GM18519 (cell line): ENCODE measurements at regions not wholly inside any gene's neighbourhood (a gene's known extent, or its start where the extent isn't known, plus 50 kb on each side); places are given as distances from the start of the nearest gene placed in this dataset.
"Not testable (repeated sequence)": the region's sequence is repeated elsewhere in the genome, so short reads cannot be mapped to it uniquely, and the experiment has no call there.

ENCODE experiments used
- ATAC-seq: cut with Tn5 transposase; IDR thresholded peaks from one replicate; pipeline ENCODE4 v1.9.1; 2021; ENCODE audit warnings: mild to moderate bottlenecking, moderate library complexity; ENCODE audit not compliant: unreplicated experiment, low FRiP score

DNA sequence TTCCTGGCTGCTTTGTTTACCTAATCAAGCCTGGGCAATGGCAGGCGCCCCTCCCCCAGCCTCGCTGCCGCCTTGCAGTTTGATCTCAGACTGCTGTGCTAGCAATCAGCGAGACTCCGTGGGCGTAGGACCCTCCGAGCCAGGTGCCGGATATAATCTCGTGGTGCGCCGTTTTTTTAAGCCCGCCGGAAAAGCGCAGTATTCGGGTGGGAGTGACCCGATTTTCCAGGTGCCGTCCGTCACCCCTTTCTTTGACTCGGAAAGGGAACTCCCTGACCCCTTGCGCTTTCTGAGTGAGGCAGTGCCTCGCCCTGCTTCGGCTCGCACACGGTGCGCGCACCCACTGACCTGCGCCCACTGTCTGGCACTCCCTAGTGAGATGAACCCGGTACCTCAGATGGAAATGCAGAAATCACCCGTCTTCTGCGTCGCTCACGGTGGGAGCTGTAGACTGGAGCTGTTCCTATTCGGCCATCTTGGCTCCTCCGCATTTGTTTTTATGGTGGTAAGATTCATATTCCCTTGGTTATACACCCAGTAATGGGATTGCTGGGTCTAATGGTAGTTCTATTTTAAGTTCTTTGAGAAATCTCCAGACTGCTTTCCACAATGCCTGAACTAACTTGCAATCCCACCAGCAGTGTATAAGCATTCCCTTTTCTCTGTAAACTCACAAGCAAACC, 652.1 kb upstream of the LRFN5 start:
- not testable (repeated sequence) for ATAC-seq

DNA sequence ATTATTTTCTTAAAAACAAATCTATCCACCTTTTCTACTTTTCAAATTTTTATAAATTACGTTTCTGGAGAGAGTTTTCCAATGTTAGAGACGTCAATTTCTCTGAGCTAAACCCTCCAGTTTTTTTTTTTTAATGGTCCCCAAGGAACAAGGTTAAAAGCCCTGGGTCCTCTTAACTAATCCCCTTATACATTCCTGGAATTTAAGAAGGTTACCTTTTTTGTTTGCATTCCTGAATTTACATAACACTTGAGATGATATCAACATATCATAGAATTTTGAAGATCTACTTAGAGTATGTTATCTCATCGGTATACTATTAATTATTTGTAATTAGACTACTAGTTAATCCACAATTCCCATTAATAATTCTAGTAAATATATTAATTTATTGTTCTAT, 662.2 kb upstream of the LRFN5 start:
- ATAC-seq = no peak

DNA sequence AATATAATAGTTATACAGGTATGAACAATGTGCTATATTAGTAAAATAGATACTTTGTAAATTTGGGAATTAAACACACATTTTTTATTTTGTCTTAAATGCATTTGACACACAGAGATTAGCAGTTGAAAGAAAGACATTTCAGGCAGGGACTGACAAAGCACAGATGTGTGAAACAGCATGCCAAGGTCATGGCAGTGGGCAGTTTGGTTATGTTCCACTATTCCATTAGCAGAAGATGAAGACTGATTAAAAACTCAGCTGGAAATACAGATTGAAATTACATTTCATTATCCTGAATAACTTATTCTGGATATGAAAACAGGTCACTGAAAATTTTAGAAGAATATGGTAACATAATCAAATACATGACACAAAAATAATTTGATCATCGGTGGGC, 669.8 kb upstream of the LRFN5 start:
- no peak for ATAC-seq

DNA sequence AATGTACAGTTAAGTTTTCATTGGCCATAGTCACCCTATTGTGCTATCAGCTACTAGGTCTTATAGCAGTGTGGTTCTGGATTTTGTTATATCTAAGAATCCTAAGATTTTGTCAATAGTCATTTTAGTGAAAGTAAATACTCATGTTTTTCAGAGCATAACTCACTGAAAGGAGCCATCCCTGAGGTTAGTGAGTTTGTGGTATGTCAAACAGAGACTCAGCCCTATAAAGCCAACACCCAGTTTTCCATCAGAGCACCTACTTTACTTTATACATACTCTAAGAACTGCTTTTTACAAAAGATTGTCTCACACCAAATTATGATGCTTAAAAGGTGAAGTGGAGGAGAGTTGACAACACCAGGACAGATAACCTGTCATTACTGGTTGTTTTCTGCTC, 686.3 kb upstream of the LRFN5 start:
- no peak for ATAC-seq

DNA sequence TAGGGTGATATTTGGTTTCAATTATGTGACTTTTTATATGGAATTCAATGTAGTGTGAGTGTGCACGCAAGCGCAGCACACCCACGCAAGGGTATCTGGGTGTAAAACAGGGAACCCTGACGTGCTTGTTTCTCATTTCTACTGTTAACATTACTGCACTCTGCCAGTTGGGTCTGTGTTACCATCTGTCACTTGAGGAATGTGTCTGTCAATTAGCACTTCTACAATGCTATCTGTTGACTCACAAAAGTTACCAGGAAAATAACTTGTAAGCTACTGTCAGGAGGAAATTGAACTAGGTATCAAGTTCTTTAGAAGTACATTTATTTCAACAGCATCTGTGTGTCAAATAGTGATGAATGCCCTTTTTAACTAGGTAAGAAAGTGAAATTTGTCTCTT, 695.5 kb upstream of the LRFN5 start:
- no peak for ATAC-seq

DNA sequence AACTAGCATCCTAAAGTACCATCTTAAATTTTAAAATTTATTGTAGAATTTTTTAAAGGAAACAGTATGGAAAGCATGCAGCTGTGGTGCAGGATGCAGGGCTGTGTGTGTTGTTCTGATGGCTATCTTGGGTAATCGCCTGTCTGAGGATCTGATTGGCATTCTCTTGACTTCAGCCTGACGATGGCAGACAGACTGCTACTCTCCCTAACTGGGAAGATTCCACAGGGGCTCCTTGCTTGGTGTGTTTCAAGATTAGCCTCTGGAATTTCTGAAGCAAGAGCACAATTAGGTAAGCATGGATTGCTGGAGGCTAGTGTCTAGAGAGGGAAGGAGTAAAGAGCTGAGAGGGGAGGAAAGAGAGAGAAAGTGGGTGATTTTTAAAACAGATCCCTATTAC, 696.8 kb upstream of the LRFN5 start:
- no peak for ATAC-seq

DNA sequence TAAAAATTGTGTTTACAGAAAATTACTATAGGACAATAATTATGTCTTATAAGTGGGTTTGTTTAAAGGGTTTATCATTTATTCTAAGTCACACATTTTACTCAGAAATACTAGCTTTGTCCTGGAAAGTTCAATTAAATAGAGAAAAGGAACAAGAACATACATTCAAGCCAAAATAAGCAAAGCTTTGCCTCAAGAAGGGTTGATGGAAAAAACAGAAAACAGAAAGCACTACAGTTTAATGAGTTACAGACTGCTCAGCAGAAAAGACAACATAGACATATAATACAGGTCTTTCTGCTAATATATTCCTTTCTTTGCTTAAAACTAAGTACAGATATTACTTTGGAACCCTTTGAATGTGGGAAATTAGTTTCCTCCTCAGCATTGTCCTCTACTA, 703.0 kb upstream of the LRFN5 start:
- no peak for ATAC-seq

DNA sequence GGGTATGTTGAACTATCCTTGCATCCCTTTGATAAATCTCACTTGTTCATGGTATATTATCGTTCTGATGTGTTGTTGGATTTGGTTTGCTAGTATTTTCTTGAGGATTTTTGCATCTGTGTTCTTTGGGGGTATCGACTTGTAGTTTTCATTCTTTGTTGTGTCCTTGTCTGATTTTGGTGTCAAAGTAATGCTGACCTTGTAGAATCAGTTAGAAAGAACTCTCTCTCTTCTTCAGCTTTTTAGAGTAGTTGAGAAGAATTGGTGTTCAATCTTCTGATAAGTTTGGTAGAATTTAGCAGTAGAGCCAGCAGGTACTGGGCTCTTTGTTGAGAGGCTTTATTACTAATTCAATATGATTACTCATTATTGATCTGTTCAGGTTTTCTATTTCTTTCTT, 707.2 kb upstream of the LRFN5 start:
- no peak for ATAC-seq

DNA sequence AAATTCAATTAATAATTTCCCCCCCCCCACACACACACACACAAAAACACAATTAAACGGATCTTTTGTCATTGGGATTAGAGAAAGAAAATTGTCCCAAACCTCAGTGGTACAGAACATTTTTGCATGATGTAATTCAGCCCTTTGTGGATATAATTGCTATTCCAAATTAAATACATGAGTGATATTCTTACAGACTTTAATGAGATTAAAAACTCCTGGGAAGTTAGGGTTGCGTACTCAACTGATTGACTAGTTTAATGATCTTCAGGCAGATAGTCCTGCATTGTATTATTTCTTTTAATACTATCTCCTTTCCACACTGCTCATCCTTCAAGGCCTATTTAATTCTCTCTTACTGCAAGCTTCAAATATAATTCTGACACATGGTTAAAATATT, 711.8 kb upstream of the LRFN5 start:
- ATAC-seq = no peak

DNA sequence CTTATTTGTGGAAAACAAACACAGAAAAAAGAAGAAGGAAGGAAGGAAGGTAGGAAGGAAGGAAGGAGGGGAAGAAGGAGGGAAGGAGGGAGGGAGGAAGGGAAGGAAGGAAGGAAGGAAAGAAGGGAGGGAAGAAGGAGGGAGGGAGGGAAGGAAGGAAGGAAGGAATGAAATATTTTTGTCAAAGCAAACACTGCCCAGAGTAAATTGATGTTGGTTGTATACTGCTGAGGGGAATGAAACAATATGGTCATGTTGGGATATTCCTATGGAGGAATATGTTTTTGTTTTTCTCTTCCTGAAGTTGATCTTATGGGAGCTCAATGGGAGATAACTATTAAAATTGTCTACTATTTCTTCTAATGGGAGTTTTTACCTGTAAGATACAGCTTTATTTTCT, 717.5 kb upstream of the LRFN5 start:
- ATAC-seq = no peak

DNA sequence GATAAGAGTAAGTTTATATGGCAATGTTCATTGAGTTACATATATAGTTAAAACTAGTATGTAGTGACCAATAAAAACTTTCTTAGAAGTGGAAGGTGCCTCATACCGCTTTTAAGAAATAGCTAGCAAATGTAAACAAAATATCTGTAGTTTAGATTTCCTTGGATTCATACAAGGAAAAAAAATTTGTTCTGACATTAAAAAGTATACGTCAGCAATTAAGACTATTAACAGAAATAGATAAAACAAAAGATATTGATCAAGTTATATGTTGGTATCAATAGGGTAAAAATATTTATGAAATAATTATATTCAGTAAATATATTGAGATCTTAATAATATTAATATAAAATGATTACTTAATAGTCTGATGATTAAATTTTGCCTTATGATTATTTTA, 718.8 kb upstream of the LRFN5 start:
- no peak for ATAC-seq

DNA sequence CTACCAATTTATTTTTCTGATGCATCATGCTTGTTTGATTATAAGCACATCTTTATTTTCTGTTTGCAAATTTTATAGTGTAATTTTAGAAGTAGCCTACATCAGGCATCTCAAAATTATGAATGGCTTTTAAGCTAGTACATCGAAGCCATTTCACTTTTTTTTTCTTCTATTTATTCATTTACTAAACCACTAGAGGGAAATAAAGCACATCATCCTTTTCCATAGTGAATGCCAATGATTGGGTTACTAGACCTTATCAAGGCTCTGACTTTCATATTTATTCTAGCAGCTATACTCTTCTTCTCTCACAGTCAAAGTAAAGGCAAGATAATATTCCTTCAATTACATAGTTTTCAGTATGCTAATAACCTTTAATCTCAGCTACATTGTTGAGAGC, 736.4 kb upstream of the LRFN5 start:
- ATAC-seq = no peak

DNA sequence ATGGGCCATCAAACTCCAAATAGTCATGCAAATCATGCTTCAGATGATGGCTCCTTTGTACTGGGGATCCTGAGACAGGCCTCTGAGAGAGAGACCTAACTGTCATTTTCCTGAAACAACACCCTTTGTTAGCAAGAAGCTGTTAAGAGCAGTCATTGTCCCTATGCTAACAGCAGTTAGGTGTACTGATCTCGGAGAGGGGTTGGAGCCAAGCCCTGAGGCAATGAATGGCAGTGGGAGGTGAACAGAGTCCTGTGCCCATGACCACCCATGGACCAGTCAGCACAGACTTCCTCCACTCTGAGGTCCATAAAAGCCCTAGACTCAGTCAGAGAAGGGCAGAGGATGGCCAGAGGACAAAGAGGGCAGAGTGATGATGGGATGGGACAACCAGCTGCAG, 747.6 kb upstream of the LRFN5 start:
- no peak for ATAC-seq

DNA sequence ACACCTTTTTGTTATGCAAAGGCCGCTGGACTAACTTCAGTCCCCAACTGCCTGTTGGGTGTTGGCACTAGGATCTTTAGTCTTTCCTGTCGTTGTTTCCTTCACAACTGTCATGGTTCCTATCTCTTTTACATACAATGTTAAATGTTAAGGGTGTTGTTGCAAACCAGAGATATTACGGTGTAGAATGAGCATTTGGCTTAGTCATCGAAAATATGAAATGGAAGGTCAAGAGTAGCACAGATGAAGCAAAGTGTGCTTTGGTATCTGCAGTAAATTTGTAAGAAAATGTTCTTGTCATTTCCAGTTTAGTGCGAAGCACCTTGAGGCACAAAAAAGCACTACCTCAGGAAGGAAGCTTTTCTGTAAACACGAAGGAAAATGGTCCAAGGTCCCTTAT, 751.3 kb upstream of the LRFN5 start:
- no peak for ATAC-seq

DNA sequence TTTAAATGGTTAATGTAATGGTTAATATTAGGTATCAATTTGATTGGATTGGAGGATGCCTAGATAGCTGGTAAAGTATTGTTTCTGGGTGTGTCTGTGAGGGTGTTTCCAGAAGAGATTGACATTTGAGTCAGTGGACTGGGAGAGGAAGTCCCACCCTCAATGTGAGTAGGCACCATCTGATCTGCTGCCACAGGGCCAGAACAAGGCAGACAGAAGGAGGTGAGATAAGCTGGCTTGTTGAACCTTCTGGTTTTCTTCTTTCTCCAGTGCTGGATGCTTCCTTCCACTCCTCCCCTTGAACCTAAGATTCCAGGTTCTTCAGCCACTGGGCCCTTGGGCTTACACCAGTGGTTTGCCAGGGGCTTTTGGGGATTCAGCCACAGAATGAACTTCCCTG, 756.5 kb upstream of the LRFN5 start:
- no peak for ATAC-seq

DNA sequence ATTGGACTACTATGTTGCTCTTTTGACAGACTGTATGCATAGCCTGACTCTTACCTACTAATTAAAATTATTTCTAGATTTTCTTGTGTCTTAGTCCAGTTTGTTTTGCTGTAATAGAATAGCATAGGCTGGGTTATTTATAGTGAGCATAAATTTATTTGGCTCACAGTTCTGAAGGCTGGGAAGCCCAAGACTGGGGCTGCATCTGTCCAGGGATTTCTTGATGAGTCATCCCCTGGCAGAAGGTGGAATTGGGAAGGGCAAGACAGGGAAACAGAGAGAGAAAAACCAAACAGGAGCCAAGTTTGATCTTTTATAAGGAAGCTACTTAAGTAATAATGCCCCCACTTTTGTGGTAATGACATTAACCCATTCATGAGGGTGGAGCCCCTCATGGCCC, 759.2 kb upstream of the LRFN5 start:
- ATAC-seq = no peak

DNA sequence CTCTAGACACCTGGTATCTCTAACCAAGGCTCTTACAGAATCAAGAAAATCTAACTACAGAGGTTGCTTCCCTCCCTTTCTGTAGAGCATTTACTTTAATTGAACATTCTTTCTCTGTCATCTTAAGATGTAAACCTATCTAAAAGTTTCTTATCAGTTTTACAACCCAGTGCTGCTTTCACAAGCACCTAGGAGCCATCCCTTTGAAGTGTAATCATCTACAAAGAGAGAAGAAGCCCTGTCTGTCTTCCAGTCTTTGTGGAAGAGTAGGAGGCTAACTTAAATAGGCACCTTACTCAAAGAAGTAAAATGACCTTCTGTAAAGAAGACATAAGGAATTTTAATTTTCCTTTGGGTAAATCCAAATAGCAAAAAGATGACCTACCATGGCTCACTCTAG, 763.9 kb upstream of the LRFN5 start:
- ATAC-seq = no peak

DNA sequence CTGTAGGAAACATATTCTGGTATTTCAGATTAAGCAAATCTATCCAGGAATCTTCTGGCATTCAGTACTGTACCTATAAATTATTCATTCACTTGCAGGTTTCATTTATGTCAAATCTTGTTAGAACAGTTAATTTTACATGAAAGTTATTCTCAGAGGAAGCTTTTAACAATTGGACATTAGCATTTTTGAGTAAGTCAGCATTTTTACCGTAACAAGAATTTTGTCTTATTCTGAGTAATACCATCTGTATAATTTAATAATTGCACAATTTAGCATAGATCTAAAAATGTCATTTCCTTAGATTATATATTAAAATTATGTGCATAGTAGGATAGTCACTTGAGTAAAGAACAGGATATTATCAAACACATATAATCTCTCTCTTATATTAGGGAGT, 764.8 kb upstream of the LRFN5 start:
- no peak for ATAC-seq

DNA sequence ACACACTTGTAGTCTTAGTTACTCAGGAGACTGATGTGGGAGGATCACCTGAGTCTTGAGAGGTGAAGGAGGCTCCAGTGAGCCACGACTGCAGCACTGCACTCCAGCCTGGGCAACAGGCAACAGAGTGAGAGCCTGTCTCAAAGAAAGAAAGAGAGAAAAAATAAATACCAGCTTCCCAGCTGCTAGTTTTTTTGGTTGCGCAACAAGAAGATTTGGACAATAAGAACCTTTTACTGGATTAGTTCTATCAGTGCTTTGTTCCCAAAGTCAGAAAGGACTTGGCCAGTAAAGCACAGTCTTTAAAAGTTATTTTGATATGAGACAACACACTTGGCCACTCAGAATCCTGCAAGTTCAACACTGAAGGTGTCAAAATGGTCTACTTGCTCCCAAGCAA, 768.1 kb upstream of the LRFN5 start:
- no peak for ATAC-seq

DNA sequence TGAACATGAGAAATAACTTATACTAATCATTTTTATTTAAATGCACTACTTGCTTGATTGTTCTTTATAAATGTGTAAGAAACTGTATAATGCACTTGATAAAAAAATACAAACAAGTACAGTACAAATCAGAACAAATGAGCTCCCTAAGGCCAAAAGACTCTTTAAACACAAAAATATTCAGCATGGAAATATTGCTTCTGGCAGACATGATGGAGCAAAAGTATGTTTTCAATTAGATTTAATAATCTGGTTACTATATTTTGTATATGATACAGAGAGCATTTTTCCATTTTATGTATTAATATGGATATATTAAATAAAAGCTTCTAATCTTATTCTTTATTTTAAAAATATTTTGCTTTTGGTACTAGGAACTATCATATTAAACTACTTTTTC, 800.2 kb upstream of the LRFN5 start:
- ATAC-seq = no peak

DNA sequence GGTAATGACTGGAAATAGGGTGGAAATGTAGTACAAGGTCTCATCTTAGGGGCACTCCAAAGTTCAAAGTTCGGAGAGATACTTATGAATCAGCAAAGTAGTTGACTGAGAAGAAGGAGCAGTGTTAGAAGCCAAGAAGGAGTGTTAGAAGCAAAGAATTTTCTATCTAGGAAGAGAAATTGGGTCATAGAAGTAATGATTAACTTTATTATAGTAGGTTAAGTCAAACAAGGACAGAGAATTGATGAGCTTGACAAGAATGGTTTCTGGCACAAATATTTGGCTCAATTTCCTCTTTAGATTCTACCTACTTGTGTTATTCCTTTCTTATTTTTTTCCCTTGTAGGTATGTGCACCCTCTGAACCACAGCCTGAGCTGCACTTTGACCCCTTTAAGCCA, 810.5 kb upstream of the LRFN5 start:
- no peak for ATAC-seq

DNA sequence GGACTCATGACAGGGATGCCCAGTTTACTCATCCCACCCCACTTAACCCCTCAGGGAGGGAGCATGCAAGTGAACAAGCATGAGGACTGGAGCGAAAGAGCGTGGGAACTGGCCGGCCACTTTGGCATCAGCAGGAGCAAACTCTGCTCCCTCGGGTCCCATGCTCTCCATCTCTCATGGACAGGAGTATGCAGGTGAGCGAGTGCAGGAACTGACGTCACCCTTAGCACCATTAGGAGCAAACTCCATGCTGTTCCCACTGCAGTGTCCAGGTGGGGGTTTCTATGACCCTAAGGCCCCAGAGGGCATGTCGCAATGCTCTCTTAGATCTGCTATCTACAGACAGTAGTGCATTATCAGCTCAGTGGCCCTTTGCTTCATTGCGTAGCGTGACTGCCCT, 821.8 kb upstream of the LRFN5 start:
- ATAC-seq = no peak

DNA sequence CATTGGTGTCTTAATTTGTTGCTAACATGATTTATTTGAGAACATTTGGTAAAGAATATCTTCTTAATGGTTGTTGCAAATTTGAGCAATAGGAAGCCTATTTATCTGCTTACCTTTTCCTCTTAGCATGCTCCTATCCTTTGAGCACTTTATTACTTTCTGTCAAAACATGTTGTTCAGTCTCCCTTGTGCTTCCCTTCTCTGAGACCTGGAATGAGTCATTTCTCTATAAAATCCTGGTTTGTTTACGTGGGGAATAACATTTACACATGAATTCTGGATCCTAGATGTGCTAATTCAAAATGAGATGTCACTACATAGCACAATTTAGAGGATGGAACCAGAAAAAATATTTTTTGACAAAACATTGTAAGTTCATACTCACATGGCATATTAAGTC, 844.0 kb upstream of the LRFN5 start:
- ATAC-seq = no peak
